GM21367 (cell line): ENCODE measurements at regions not wholly inside any gene's neighbourhood (a gene's known extent, or its start where the extent isn't known, plus 50 kb on each side); places are given as distances from the start of the nearest gene placed in this dataset.
"Not testable (repeated sequence)": the region's sequence is repeated elsewhere in the genome, so short reads cannot be mapped to it uniquely, and the experiment has no call there.

Experiments used
- ATAC-seq: cut with Tn5 transposase; IDR thresholded peaks from one replicate; pipeline ENCODE4 v1.9.1; 2021; ENCODE audit not compliant: unreplicated experiment

GRCh38 chr9:1115370-1115769 is 65.2 kb downstream of the DMRT2 start:
- no peak for ATAC-seq

GRCh38 chr9:1117439-1117838 is 67.3 kb downstream of the DMRT2 start:
- ATAC-seq, result no peak

GRCh38 chr9:1120500-1121165 is 70.5 kb downstream of the DMRT2 start:
- ATAC-seq, result no peak

GRCh38 chr9:1125741-1126140 is 75.6 kb downstream of the DMRT2 start:
- no peak for ATAC-seq

GRCh38 chr9:1128046-1128445 is 77.9 kb downstream of the DMRT2 start:
- no peak for ATAC-seq

- no peak for ATAC-seq
Observed at GRCh38 chr9:1129382-1129781, 79.2 kb downstream of the DMRT2 start.

GRCh38 chr9:1140057-1140456 is 89.9 kb downstream of the DMRT2 start:
- ATAC-seq, result no peak

- no peak for ATAC-seq
Observed at GRCh38 chr9:1151691-1152090, 101.5 kb downstream of the DMRT2 start.

GRCh38 chr9:1152171-1152570 is 102.0 kb downstream of the DMRT2 start:
- no peak for ATAC-seq

- ATAC-seq, result no peak
Observed at GRCh38 chr9:1154739-1155138, 104.6 kb downstream of the DMRT2 start.

- ATAC-seq, result no peak
Observed at GRCh38 chr9:1155602-1156001, 105.4 kb downstream of the DMRT2 start.

GRCh38 chr9:1156794-1157550 is 106.8 kb downstream of the DMRT2 start:
- no peak for ATAC-seq

GRCh38 chr9:1157836-1158235 is 107.7 kb downstream of the DMRT2 start:
- ATAC-seq, result no peak

GRCh38 chr9:1170918-1171317 is 120.8 kb downstream of the DMRT2 start:
- no peak for ATAC-seq

GRCh38 chr9:1171546-1171945 is 121.4 kb downstream of the DMRT2 start:
- no peak for ATAC-seq

GRCh38 chr9:1173211-1173610 is 123.1 kb downstream of the DMRT2 start:
- ATAC-seq, result no peak

GRCh38 chr9:1173993-1174392 is 123.8 kb downstream of the DMRT2 start:
- ATAC-seq, result no peak

- no peak for ATAC-seq
Observed at GRCh38 chr9:1179366-1179765, 129.2 kb downstream of the DMRT2 start.

GRCh38 chr9:1184146-1184545 is 134.0 kb downstream of the DMRT2 start:
- ATAC-seq, result no peak

- not testable (repeated sequence) for ATAC-seq
Observed at GRCh38 chr9:1187137-1187536, 137.0 kb downstream of the DMRT2 start.

GRCh38 chr9:1195636-1196035 is 145.5 kb downstream of the DMRT2 start:
- ATAC-seq, result not testable (repeated sequence)

- ATAC-seq, result no peak
Observed at GRCh38 chr9:1198085-1198484, 147.9 kb downstream of the DMRT2 start.

GRCh38 chr9:1200847-1201251 is 150.7 kb downstream of the DMRT2 start:
- no peak for ATAC-seq
